Spleen (tissue), 11 donors: ENCODE measurements at regions not wholly inside any gene's neighbourhood (a gene's known extent, or its start where the extent isn't known, plus 50 kb on each side); places are given as distances from the start of the nearest gene placed in this dataset.

Source experiments
- DNase-seq: peaks from one replicate; pipeline ENCODE4 v3.0.0-alpha.2; 2020
- H3K27ac ChIP-seq, 8 donors: fragments of 200-600 bp; sonication (generic) in 7 of 8; 1 replicate in 4 of 8; 2 replicates in 4 of 8; pipeline versions ENCODE4 v1.5.0 to v1.8.0; 2016 to 2021; ENCODE audit warnings: inconsistent platforms in 4 of 8, mild to moderate bottlenecking in 4 of 8, moderate library complexity in 1 of 8
- H3K27me3 ChIP-seq, 7 donors: fragments of 200-600 bp; sonication (generic) in 6 of 7; replicated peaks in 1 of 7; 1 replicate in 4 of 7; 2 replicates in 3 of 7; pipeline versions ENCODE4 v1.5.0 to v1.8.0; 2016 to 2021; ENCODE audit warnings: inconsistent platforms in 3 of 7, mild to moderate bottlenecking in 1 of 7
- H3K36me3 ChIP-seq, 6 donors: fragments of 200-600 bp; sonication (generic) in 5 of 6; 1 replicate in 4 of 6; 2 replicates in 2 of 6; pipeline versions ENCODE4 v1.5.0 to v1.8.0; 2016 to 2021; ENCODE audit warnings: inconsistent platforms in 2 of 6
- H3K4me1 ChIP-seq, 6 donors: fragments of 200-600 bp; sonication (generic) in 5 of 6; 1 replicate in 3 of 6; 2 replicates in 3 of 6; pipeline versions ENCODE4 v1.5.0 to v1.8.0; 2016 to 2021; ENCODE audit warnings: inconsistent platforms in 3 of 6
- H3K4me3 ChIP-seq, 8 donors: fragments of 200-600 bp; sonication (generic) in 7 of 8; 1 replicate in 4 of 8; 2 replicates in 4 of 8; pipeline versions ENCODE4 v1.5.0 to v1.8.0; 2016 to 2021; ENCODE audit warnings: inconsistent platforms in 4 of 8, mild to moderate bottlenecking in 4 of 8, moderate library complexity in 2 of 8
- H3K9me3 ChIP-seq, 8 donors: fragments of 200-600 bp; sonication (generic) in 7 of 8; 1 replicate in 4 of 8; 2 replicates in 4 of 8; pipeline versions ENCODE4 v1.5.0 to v1.8.0; 2016 to 2021; ENCODE audit warnings: inconsistent platforms in 4 of 8
- CTCF ChIP-seq, 11 experiments: fragments of 200-600 bp in 7 of 11; fragments of 450-650 bp in 4 of 11; sonication (generic) in 4 of 11; IDR thresholded peaks in 8 of 11; conservative IDR thresholded peaks in 3 of 11; 1 replicate in 7 of 11; 2 replicates in 4 of 11; pipeline versions ENCODE4 v1.4.0 to v1.8.0; 2016 to 2021; ENCODE audit warnings: antibody characterized with exemption in 11 of 11, inconsistent platforms in 4 of 11, mild to moderate bottlenecking in 1 of 11
- POLR2A ChIP-seq, 3 donors: fragments of 450-650 bp; IDR thresholded peaks; one replicate each; pipeline ENCODE4 v1.5.1; 2017; ENCODE audit warnings: antibody characterized with exemption in 3 of 3, mild to moderate bottlenecking in 1 of 3
- POLR2AphosphoS5 ChIP-seq, 3 donors: sonication (generic); formaldehyde crosslinking; IDR thresholded peaks; one replicate each; pipeline ENCODE4 v1.5.1; 2017; ENCODE audit warnings: antibody characterized with exemption in 3 of 3
- WGBS, 5 donors: extraction: QIAGEN DNeasy Blood & Tissue Kit in 3 of 5; methylation state at CpG; one replicate each; pipeline versions ENCODE4 v1.1.5 to v1.1.7; 2013 to 2018; 5-methylcytosine and 5-hydroxymethylcytosine counted together
- intact Hi-C: fragments of 100-400 bp; cut with DNase I; formaldehyde crosslinking; loops from one replicate; pipeline ENCODE4 v1.15.0; 2023; ENCODE audit warnings: low total_unique reads
- donor health status: healthy with polysubstance abuse.
- donor health status: DM: no; HTN: no; CAD: no; lungs with moderate emphysema.
- donor health status: DM: no; HTN: no; CAD: no.
- donor health status: Bipolar disorder and iron deficiency.
- donor health status: healthy.
- donor health status: DM: no; HTN: no; CAD: no.
- donor health status: DM: yes; HTN: yes; CAD: no.

- WGBS, 5 donors = 89 to 94% (median 93%) methylated on average over 1 of the region's 1 CpG
- H3K27ac ChIP-seq = no peak overlapping the region
- no peak for TF ChIP-seq CTCF (IDR thresholded peaks at IDR 0.05 in 8 of 11, conservative IDR thresholded peaks at IDR 0.05 in 3 of 11)
- no peak for TF ChIP-seq POLR2A (IDR thresholded peaks at IDR 0.05)
- no peak for TF ChIP-seq POLR2AphosphoS5 (IDR thresholded peaks at IDR 0.05)
- no peak for DNase-seq
- intact Hi-C loops = no loop called here
- no peak overlapping the region for H3K4me3 ChIP-seq
- no peaks in the 10 kb centered on the region for H3K4me1 ChIP-seq
- no peaks in the 10 kb centered on the region for H3K27me3 ChIP-seq
- no peaks in the 10 kb centered on the region for H3K9me3 ChIP-seq
- H3K36me3 ChIP-seq = no peaks in the 10 kb centered on the region
Measured at GRCh38 chr6:84920021-84920420, 155.6 kb upstream of the TBX18 start.

- Histone ChIP-seq H3K4me1 (no peaks in the 10 kb centered on the region), H3K27ac (no peak overlapping the region), H3K36me3 (no peaks in the 10 kb centered on the region), H3K9me3 (no peaks in the 10 kb centered on the region), H3K4me3 (no peak overlapping the region), H3K27me3 (no peaks in the 10 kb centered on the region)
- intact Hi-C loops = no loop called here
- TF ChIP-seq POLR2A (IDR thresholded peaks at IDR 0.05) = no peak
- TF ChIP-seq CTCF (IDR thresholded peaks at IDR 0.05 in 8 of 11, conservative IDR thresholded peaks at IDR 0.05 in 3 of 11) = no peak
- TF ChIP-seq POLR2AphosphoS5 (IDR thresholded peaks at IDR 0.05) = no peak
- no peak for DNase-seq
- WGBS, 5 donors = 64 to 86% (median 71%) methylated on average over 3 of the region's 3 CpGs
Measured at GRCh38 chr6:84916704-84917103, 152.3 kb upstream of the TBX18 start.

- Histone ChIP-seq H3K4me3 (no peak overlapping the region), H3K27me3 (no peaks in the 10 kb centered on the region), H3K36me3 (no peaks in the 10 kb centered on the region), H3K4me1 (no peaks in the 10 kb centered on the region), H3K9me3 (no peaks in the 10 kb centered on the region), H3K27ac (no peak overlapping the region)
- no peak for DNase-seq
- WGBS, 5 donors = 65 to 76% (median 66%) methylated on average over 12 of the region's 12 CpGs
- no peak for TF ChIP-seq POLR2A (IDR thresholded peaks at IDR 0.05)
- no peak for TF ChIP-seq CTCF (IDR thresholded peaks at IDR 0.05 in 8 of 11, conservative IDR thresholded peaks at IDR 0.05 in 3 of 11)
- TF ChIP-seq POLR2AphosphoS5 (IDR thresholded peaks at IDR 0.05) = no peak
- intact Hi-C loops = no loop called here
Measured at GRCh38 chr6:84912472-84913322, 148.3 kb upstream of the TBX18 start.

- Histone ChIP-seq H3K27me3 (no peaks in the 10 kb centered on the region), H3K4me3 (no peak overlapping the region), H3K4me1 (no peaks in the 10 kb centered on the region), H3K36me3 (no peaks in the 10 kb centered on the region), H3K27ac (no peak overlapping the region), H3K9me3 (no peaks in the 10 kb centered on the region)
- no peak for TF ChIP-seq POLR2AphosphoS5 (IDR thresholded peaks at IDR 0.05)
- TF ChIP-seq CTCF (IDR thresholded peaks at IDR 0.05 in 8 of 11, conservative IDR thresholded peaks at IDR 0.05 in 3 of 11) = no peak
- no peak for TF ChIP-seq POLR2A (IDR thresholded peaks at IDR 0.05)
- WGBS, 5 donors = 84 to 96% (median 88%) methylated on average over 2 of the region's 2 CpGs
- no peak for DNase-seq
- intact Hi-C loops = no loop called here
Measured at GRCh38 chr6:84910906-84911607, 146.7 kb upstream of the TBX18 start.
